Hepatic stellate cell (primary cell): ENCODE measurements at regions not wholly inside any gene's neighbourhood (a gene's known extent, or its start where the extent isn't known, plus 50 kb on each side); places are given as distances from the start of the nearest gene placed in this dataset.

ENCODE experiments used
- DNase-seq: peaks from one replicate; pipeline ENCODE4 v3.0.0; 2011; ENCODE audit warnings: low spot score

DNA sequence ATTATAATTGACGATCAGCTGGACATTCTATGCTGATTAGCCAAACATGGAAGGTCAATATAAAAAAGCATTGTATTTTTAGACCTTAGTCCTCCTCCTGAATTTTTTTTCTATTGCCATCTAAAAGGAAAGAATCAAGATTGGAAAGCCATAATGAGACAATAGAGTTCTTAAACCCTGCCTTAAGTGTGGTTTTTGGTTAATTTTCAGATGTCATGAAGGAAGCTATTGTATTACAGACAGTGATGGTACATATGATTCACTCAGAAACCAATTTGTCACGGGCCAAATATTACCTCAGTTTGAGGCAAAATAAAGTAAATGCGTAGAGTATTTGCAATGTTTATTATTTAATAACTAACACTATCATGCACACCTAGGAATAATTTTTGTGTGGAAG, 1164.0 kb upstream of the RAG2 start:
- no peak for DNase-seq

DNA sequence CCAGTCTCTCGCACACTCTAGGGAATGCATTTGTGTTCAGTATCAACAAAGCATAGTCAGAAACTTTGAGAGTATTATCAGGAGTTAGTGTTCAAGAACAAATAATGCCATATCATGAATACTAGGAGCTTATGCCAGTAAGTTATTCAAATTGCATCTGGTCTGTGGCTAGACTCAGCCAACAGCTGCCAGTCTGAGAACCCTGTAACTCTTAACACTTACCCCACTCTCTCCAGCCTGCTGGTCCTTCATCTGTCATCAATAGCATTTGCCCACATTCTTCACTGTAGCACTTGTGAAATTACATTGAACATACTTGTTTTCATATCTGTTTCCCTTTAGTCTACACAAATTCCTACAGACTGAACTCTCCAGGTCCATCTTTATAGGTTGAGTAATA, 1157.5 kb upstream of the RAG2 start:
- DNase-seq: no peak

DNA sequence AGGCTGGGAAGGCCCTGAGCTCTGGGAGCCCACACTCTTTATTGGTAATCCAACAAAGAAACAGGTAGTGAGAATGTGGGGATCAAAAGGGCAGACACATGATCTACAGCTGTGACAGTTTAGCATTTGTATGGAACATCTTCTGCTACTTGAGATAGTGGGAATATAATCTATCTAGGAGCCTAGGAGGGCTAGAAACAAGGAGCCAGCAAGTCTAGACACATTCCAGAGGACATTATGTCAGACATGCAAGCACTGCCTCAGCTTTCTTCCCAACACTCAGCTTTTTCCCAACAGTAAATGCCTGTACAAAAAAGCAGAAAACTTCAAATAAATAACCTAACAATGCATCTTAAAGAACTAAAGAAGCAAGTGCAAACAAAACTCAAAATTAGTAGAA, 1150.6 kb upstream of the RAG2 start:
- no peak for DNase-seq

DNA sequence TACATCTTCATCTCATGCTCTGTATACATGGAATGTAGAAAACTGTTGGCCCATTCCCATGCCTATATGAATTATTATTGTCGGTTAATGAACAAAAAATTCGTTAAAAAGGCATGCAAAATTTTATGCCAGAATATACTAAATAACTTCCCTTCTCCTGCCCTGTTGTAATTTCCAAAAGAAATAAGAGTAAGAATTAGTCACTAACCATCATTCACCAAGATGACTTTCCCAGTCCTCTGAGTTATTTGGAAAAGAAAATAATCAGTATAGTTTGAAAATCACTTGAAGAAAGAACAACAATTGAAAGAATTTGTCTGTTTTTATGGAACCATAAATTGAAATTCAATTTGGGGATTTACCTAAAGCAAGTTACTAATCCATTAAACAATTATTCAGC, 1149.1 kb upstream of the RAG2 start:
- DNase-seq: peak; percentile 3

DNA sequence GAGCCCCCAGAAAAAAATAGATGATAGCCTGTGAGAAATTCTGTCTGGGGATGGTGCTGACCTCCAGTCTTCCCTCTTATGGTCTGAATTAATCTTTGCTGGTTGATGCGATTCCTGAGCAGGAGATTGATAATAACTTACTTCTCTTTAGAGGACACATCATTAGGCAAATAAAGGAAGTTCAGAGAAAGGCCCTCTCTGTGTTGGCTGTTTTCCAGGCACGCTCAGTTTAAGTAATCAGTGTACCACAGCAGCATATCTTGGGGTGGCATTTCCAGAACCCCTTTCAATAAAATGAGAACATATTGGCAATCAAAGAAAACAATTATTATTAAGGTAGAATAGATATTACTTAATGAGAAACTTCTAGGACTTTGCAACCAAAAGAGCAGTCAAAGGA, 1129.3 kb upstream of the RAG2 start:
- DNase-seq: no peak

DNA sequence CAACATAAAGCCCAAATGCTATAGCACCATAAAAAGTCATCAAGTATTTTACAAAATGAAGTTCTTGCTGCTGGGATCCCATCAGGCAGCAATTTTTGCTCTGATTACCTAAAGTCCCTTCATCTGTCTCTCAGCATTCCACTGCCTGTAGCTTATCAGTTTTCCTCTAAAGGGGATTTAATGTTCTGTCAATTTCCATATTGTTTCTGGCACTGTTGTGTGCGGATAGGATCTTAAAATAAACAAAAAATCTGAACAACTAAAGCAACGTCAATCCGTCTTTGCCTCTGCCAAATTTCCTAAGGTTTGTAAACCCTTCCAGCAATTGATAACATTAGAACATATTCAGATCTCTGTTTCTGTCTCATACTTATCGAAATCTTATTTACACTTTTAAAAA, 1126.3 kb upstream of the RAG2 start:
- no peak for DNase-seq

DNA sequence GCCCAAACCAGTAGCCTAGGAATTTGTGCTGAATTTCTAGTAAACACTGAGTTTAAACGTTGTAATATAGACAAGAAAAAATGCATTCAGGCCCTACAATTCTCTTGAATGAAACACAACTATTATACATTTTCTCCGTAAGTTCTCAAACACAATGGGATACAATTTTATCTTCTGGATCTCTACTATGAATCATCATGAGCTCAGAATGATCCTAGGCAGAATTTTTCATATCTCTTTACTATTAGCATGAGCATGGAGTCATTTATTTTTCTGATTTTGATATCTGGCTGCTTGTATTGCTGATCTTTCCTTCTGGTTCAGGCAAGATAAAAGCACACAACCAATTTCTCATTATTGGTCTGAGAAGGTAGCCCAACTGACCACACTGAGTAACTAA, 1123.4 kb upstream of the RAG2 start:
- no peak for DNase-seq

DNA sequence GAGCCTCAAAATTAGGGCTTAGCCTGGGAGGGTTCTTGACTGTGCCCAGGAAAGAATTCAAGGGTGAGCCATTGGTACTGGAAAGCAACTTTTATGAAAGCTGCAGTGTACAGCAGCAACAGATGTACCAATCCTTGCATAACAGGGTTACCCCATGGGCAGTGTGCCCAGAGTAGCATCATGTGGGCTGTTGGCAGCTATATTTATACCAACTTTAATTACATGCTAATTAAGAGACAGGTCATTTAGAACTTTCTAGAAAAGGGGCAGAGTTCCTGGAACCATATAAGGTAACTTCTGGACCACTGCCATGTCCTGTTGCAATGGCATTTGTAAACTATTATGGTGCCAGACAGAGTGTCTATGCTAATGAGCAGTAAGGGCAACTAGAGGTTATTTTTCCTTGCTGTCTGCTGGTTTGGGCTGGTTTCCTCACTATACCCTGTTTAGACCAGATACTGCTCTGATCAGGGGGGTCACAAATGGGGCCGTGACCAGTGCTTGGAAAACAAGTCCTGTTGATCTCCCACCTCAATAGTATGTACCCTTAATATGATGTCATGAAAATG, 1120.5 kb upstream of the RAG2 start:
- no peak for DNase-seq

DNA sequence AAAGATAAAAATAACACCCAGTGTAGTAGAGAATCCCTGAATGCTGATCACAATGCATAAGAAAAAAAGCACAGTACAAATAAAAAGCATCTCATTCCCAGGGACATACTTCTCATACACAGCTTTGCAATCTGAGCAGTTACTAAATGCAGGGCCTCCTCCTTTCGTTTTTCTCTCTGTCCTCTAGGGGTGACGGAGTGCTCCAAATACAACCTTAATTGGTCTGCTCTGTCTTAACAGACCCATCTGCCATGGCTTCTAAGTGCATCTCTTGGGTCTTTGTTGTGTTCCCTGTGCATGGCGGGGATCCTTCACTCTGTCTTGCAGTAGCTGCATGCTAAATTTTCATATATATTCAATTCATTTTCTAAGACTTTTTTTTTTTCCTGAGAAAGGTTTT, 1114.2 kb upstream of the RAG2 start:
- DNase-seq: no peak

DNA sequence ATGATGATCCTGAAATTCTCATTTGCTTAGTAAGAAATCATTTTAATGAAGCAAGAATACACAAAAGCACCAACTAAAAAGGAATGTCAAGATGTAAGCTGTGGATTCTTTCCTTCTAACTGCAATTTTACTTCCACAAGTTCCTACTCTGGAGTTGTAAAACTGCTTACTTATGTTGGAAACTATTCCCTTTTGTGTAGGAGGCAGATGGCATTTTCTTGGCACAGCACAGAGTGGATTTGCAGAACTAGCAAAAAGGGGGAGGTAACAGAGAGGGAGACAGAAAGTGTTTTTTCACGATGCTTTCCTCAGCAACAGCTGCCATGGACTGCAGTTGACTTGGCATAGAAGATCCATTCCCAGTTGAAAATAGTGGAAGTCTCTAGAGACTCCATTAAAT, 1112.0 kb upstream of the RAG2 start:
- no peak for DNase-seq

DNA sequence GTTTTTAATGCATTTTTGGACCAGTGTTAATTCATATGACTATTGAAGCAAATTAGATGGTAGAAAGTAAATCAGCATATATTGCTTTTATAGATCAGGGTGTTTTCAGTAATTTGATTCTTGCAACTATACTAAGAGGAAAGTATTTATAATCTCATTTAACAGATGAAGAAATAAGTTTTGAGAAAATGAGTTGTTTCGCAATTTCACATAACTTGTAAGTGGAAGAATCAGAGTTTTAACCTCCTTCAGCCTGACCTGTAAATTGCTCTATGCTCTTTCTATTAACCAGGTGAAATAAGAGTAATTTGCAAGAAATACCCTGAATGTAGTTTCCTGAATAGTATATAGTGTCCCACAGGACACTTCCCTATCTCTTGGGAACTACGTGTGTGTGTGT, 1106.8 kb upstream of the RAG2 start:
- DNase-seq: no peak

DNA sequence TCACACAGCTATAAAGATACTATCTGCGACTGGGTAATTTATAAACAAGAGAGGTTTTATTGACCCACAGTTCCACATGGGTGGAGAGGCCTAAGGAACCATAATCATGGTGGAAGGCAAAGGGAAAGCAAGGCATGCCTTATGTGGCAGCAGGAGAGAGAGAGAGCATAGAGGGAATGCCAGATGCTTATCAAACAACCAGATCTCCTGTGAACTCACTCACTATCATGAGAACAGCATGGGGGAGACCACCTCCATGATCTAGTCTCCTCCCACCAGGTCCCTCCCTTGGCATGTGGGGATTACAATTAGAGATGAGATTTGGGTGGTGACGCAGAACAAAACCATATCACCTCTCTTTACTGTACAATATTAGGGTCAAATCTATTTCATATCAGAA, 1101.6 kb upstream of the RAG2 start:
- DNase-seq: no peak

DNA sequence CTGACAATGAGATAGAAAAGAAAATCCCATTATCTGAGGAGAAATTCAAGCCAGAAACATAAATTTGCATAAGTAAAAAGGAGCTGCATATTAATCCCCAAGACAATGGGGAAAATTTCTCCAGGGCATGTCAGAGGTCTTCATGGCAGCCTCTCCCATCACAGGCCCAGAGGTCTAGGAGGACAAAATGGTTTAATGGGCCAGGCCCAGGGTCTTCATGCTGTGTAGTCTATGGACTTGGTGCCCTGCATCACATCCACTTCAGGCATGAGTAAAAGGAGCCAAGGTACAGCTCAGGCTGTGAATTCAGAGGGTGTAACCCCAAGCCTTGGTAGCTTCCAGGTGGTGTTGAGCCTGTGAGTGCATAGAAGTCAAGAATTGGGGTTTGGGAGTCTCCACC, 1097.2 kb upstream of the RAG2 start:
- no peak for DNase-seq

DNA sequence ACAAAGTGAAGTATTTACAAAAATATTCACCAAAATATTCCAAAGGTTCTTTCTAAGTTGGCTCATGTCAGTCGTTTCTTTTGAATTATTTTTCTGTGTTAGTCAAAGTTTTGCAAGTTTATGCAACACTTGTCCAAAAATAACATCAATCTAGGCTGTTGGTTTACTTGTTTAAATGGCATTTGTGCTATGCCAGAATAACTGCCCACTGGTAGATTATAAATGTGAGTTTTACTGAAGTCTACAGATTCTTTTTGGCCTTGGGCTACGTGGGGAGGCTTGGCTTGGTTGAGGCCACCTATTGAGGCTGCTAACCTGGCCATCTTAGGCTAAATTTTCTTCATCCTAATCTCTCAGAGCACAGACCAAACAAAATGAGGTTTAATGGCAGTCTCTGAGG, 1091.9 kb upstream of the RAG2 start:
- no peak for DNase-seq

DNA sequence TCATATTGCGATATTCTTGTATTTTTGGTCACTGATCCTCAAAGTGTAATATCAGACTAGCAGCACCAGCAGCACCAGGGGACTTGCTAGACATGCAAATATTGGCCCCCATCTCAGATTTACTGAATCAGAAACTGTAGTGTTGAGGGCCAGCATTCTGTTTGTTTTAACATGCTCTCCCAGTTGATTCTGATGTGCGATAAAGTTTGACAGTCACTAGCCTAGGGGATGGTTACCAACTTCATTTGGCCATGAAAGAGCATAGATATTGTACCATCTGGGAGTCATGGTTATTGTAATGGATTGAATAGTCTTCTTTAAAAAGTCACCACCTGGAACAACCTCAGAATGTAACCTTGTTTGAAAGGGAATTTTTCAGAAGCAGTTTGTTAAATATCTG, 1090.4 kb upstream of the RAG2 start:
- DNase-seq: no peak

DNA sequence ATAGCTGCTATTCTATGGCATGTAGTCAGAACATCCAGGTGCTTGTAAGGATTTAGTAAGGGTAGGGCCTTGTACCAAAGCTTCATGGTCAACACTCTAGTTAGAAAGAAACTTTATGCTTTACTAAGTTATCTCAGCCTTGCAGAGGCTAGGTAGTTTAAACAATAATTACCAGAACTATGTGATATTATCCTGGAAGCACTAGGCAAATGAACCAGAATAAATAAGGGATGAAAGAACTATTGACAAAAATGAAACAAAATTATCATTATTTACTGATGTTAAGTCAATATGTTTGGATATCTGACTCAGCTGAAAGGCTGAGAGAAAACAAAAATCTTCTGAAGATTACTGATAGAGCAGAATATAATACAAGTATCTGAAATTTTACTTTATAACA, 1089.1 kb upstream of the RAG2 start:
- no peak for DNase-seq

DNA sequence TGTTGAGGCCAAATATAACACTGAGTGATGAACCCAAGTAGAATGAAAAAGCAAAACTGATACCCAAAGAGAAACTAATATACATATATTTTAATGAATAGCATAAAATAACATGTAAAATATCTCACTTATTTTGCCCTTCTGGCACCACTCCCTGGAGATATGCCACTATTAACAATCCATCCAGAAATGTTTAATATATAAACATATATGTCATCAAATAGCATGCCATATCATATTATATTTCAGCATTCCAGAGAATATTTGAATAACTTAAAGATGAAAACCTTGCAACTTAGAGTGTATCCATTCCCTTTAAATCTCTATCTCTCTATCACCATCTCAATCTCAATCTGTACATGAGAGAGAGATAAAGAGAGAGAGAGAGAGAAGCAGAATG, 1073.3 kb upstream of the RAG2 start:
- DNase-seq: no peak

DNA sequence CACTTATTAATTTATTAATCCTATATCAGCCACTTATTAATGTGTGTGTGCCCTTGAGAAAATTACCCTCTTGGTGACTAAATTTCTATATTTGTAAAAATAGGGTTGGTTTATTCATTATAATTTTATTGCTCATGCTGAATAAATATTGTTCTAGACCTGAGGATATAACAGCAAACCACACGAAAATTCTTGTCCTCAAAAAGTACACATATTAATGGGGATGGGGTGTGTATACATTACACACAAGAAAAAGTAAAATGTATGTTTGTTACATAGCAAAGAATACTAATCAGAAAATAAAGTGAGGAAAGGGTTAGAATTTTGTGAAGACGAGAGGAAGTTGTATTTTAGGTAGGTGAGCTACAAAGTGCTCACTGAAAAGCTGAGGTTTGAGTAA, 1068.9 kb upstream of the RAG2 start:
- DNase-seq: no peak

DNA sequence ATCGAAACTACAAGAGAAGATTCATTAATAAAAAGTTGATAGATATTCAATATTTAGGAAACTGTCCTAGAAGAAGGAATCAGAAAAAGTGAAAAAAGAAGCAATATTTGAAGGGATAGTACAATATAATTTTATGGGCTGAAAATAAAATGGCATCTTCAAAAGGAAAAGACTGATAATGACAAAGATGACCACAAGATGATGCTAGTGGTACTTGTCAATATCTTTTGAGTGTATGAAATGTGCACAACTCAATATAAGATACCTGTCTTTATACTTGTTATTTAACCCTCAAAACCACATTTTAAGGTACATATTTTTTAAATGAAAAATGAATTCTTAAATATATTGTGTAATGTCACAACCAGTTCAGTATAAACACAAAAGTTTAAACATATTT, 1059.6 kb upstream of the RAG2 start:
- no peak for DNase-seq

DNA sequence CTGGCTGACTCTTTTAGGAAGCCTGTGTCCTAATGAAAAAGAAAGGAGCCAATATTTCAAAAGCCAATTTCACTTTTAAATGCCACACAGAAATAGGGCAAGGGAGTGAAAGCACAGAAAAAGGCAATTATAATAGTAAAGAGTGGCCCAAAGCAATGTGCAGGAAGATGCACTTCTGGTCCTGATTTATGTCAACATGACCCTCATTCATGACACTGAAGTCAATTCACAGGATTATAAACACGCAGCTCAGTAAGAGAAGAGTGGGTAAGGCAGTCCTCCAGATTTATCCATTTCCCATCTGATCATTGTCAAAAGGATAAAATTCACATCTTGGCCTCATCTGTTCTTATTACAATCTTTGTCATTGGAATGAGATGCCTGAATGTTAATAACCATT, 1049.7 kb upstream of the RAG2 start:
- no peak for DNase-seq

DNA sequence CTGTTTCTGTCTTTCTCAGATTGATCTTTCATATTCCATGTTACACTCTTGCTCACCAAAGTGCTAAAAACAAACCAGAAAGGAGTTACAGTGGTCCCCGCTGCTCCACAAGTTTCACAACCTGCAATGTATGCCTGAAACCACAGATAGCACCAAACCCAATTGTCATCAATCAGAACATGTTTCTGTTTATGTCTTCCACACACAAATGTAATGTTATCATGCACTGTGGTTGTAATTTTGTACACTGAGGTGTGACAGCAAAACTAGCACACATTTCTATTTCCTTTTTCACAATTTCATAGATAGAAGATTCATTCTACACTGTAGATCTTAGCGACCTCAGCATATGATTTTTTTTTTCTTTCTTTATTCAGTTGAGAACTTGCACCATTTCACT, 1045.9 kb upstream of the RAG2 start:
- no peak for DNase-seq

DNA sequence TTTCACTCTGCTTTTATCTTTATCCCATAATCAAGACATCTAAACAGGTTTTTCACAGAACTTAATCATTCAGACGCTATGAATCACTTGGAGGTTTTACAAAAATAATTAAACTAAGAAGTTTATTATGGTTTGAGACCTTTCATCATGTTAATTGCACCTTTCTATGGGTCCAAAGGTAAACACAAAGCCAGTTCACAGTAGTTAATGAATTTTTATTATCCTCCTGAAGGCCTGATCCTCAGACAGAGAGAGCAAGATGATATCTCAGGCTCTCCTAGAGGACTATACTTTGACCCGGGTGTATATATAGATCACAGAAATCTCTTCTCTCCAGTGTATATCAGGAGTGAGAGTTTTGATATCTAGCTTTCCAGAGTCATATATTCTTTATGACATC, 1044.3 kb upstream of the RAG2 start:
- no peak for DNase-seq

DNA sequence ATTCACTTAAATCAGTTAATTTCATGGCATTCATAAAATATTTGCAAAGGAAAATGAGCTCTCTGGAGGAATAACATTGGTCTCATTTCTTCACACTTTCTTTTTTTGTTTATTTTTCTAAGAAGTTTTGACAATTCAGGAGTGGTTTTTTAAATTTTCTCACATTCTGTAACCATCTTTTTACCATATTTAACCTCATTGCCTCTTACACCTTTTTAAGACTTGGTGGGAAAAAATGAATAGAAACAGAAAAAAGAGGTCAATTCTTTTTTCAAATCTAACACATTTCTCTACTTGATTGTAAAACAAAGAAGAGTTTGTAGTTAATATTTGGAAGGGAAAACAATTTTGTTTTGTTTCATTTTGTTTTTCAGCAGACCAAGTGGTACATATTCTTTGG, 1034.7 kb upstream of the RAG2 start:
- no peak for DNase-seq

DNA sequence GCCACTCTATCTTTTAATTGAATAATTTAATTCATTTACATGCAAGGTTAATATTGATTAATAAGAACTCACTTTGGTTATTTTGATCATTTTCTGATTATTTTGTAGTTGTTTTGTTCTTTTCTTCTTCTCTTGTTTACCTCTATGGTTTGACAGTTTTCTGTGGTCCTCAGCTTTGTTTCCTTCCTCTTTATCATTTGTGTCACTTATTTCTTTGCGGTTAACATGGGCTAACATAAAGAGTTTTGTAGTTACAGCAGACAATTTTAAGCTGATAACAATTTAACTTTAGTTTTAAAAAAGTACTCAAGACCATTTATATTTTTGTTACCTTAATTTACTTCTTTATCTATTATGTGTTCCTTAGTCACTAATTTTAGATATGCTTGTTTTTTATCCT, 1032.8 kb upstream of the RAG2 start:
- no peak for DNase-seq

DNA sequence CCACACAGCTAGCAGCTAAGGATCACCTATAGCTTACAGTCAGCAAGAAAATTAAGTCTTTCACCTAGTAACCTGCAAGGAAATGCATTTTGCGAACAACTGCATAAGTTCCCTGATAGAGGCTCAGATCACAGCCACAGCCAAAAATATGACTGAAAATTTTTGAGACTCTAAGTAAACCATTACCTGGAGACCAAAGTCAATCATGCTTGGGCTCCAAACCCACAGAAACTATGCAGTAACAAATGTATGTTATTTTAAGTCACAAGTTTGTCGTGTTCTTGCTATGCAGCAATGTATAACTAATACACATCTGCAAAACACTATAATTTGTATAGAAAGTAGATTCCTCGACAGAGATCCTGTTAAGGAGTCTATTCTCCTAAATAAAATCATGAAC, 1025.7 kb upstream of the RAG2 start:
- no peak for DNase-seq
